LNCaP clone FGC (cell line): ENCODE measurements at regions not wholly inside any gene's neighbourhood (a gene's known extent, or its start where the extent isn't known, plus 50 kb on each side); places are given as distances from the start of the nearest gene placed in this dataset.

Experiments used
- DNase-seq: peaks from one replicate; pipeline ENCODE4 v3.0.0-alpha.2; 2011; ENCODE audit warnings: low read depth
- H3K4me3 ChIP-seq: 2 replicates; pipeline ENCODE4 v1.5.1; 2011; ENCODE audit warnings: mild to moderate bottlenecking, low read depth, low read length, control low read depth
- TF ChIP-seq, protein P1 (sequence below): IDR thresholded peaks from 2 replicates; pipeline ENCODE4 v1.5.1; 2012; ENCODE audit warnings: mild to moderate bottlenecking; ENCODE audit not compliant: control insufficient read depth, insufficient read depth; ENCODE audit errors: extremely low read depth

DNA sequence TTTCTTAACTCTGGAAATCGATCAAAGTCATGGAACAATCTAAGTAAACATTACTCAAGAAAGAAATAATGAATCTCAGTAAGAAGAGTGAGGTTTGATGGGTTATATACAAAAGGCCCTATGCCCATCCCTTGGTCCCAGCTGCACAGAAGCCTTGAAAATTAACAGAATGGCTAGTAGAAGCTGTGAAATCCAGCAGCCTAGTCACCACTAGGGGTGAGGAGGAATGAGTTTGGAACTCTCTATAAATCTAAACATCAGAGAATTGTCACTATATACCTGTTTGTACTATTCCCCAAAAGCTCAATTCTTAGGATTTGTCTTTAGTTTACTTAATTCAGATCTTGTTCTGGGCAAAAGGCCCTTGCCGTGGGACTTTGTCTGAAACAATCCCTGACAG is 313.9 kb upstream of the GRID2 start:
- H3K4me3 ChIP-seq: no peak overlapping the region
- no peak for DNase-seq
- TF ChIP-seq, protein P1, sequence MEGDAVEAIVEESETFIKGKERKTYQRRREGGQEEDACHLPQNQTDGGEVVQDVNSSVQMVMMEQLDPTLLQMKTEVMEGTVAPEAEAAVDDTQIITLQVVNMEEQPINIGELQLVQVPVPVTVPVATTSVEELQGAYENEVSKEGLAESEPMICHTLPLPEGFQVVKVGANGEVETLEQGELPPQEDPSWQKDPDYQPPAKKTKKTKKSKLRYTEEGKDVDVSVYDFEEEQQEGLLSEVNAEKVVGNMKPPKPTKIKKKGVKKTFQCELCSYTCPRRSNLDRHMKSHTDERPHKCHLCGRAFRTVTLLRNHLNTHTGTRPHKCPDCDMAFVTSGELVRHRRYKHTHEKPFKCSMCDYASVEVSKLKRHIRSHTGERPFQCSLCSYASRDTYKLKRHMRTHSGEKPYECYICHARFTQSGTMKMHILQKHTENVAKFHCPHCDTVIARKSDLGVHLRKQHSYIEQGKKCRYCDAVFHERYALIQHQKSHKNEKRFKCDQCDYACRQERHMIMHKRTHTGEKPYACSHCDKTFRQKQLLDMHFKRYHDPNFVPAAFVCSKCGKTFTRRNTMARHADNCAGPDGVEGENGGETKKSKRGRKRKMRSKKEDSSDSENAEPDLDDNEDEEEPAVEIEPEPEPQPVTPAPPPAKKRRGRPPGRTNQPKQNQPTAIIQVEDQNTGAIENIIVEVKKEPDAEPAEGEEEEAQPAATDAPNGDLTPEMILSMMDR: no peak

DNA sequence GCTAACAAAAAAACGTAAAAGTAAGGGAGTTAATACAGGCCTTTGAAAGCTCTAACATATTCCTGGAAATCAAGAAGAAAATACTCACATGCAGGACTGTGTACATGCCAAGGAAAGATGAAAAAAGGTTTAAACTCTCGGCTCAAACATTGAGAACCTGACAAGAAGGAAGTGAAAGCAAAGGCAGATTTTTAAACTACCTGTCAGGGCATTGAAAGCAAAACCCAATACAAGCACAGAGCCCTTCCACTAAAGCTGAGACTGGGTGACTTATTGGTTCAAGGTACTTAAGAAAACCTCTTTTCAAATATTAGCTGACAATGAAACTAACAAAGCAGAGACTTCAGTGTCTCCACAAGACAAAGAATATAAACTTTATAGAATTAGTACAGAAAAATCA is 313.0 kb upstream of the GRID2 start:
- H3K4me3 ChIP-seq: no peak overlapping the region
- TF ChIP-seq, protein P1: no peak
- no peak for DNase-seq

DNA sequence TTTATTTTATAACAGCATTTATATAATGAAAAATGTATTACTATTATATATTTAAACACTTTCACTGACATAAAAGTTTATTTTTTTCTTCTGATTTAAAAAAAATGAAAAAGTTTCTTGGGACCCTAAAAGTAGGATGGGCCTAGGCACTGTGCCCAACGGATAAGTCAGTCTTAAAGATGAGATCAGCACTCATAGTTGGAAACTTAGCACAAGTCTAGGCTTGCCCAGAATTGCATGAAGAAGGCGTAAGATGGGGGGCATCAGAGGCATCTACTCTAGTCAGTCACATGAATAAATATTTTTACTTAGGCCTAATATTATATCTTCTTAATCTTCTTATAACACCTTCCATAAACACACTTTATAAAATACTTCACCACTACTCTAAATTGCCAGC is 306.7 kb upstream of the GRID2 start:
- no peak overlapping the region for H3K4me3 ChIP-seq
- DNase-seq: no peak
- TF ChIP-seq, protein P1: no peak

DNA sequence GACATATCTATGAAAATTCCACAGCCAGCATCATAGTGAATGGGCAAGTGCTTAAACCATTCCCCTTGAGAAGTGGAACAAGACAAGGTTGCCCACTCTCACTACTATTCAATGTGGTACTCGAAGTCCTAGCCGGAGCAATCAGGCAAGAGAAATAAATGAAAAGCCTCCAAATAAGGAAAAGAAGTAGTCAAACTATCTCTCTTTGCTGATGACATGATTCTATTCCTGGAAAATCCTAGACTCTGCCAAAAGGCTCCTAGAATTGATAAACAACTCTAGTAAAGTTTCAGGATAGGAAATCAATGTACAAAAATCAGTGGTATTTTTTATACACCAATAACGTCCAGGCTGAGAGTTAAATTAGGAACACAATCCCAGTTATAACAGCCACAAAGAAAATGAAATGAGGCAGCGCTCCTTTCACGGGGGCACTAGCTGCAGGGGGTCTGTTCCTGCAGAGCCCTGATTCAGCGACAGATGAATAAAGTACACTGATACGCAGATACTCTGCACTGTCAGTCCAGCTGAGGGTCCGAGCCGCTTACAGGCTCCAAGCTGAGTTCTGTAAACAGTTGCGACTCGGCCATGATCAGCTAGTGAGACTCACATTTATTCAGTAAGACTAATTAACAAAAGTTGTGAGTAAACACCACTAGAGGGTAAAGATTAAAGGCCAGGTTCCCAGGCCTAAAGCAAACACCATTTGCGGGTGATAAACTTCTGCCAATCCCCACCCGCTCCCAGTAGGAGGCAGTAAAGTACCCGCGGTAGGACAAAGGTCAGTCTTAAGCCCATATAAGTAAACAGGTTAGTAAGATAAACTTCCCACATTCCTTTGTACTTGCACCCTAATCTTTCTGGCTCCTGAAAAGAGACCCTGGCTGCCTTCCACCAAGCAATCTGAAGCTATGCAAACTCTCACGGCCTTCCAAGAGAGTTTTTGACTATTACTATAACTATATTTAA is 290.6 kb upstream of the GRID2 start:
- TF ChIP-seq, protein P1: peak; percentile 44
- DNase-seq: no peak
- H3K4me3 ChIP-seq: no peak overlapping the region

DNA sequence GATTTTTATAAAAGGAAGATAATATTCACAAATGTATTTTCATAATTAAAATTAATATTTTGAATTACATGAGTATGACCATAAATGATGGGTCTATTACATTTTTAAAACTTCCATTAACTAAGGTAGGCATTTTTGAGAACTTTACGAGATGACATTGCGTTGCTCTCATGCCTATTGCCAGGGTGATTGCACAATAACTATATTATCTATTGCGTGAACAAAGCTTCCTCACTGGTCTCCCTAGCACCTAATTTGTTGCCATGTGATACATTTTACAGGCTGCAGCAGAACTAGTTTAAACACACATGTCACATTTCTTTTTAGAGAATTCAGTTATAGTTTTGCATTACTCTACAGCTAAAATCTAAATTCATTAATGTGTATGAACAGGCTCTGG is 289.7 kb upstream of the GRID2 start:
- TF ChIP-seq, protein P1: no peak
- DNase-seq: no peak
- H3K4me3 ChIP-seq: no peak overlapping the region

DNA sequence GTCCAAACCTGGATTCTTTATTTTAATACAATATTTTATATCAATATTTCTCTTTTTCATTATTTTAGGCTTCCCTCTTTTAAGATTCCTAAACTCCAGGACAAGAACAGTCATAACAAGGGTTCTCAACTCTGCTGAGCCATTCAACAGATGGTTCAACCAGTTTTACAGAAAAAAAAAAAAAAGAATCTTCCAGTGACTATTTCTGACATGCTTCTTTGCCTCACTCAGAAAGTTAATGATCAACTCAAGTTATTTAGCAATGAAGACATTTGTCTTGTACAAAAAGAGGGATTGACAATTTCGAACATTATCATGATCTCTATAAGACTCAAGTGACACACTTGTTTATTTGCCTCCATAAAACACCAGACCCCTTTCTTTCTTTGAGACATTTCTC is 282.6 kb upstream of the GRID2 start:
- DNase-seq: no peak
- TF ChIP-seq, protein P1: no peak
- H3K4me3 ChIP-seq: no peak overlapping the region
